ENCODE measurements at regions not wholly inside any gene's neighbourhood (a gene's known extent, or its start where the extent isn't known, plus 50 kb on each side); places are given as distances from the start of the nearest gene placed in this dataset.
"Not testable (repeated sequence)": the region's sequence is repeated elsewhere in the genome, so short reads cannot be mapped to it uniquely, and the experiment has no call there.

DNA sequence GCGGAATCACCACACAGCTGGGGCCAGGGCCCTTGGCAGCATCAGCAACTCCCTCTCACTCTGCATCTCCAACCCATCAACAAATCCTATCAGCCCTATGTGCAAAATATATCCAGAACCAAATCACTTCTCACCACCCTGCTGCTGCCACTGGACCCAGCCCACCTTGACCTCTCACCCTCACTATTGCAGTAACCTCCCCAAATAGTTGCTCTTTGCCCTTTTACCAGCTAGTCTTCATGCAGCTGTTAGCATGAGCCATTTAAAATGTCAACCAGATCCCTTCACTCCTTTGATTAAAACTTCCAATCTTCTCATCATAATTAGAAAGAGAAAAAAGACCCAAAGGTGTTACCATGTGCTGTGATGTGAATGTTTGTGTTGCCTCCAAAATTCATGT lies 155.7 kb upstream of the IRF2BP2 start:
- no peak for DNase-seq (ENCODE audit: low read depth, low spot score)

DNA sequence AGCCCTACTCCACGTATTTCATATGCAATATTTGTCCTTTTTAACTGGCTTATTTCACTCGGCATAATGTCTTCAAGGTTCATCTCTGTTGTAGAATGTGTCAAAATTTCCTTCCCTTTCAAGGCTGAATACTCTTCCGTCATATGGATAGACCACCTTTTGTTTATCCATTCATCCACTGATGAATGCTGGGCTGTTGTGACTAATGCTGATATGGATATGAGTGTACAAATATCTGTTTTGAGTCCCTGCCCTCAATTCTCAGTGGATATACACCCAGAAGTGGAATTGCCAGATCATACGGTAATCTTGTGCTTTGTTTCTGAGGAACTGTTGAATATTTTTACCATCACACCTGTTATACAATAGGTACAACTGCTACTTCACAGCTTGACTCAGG lies 155.2 kb upstream of the IRF2BP2 start:
- DNase-seq (ENCODE audit: low read depth, low spot score), result no peak

DNA sequence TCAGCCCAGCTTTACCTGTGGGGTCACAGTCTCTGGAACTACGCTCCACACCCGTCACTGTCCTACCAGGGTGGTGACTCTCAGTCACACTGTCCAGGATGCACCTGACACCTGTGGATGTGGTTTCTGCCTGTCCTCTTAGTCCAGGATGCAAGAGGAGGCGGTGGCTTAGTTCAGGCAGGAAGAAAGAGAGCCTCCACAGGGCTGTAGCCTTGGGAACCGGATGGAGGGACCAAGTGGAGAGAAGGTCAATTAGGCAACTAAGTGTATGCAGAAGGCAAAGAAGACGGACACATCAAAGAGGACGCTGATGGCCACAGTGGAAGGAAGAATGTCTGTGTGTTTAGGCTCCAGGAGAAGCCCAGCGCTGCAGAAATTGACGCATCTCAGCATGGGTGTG lies 153.9 kb upstream of the IRF2BP2 start:
- no peak for DNase-seq (ENCODE audit: low read depth, low spot score)

DNA sequence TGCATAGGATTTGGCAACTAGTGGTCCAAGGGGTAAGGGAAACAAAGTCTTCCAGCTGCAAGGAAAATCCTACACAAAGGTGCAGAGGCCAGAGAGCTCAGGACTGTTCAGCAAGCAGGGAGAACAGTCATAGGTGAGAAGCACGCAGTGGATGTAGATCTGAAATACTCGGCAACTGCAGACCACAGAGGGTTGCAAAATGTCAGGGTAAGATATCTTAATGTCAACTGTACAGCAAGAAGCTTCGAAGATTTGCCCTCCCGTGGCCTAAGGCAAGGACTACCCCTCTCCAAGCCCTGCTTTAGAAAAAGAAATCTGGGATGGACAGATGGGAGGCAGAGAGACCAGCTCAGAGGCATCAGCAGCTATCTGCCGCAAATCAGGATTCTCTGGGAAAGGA lies 153.4 kb upstream of the IRF2BP2 start:
- DNase-seq (ENCODE audit: low read depth, low spot score), result no peak

DNA sequence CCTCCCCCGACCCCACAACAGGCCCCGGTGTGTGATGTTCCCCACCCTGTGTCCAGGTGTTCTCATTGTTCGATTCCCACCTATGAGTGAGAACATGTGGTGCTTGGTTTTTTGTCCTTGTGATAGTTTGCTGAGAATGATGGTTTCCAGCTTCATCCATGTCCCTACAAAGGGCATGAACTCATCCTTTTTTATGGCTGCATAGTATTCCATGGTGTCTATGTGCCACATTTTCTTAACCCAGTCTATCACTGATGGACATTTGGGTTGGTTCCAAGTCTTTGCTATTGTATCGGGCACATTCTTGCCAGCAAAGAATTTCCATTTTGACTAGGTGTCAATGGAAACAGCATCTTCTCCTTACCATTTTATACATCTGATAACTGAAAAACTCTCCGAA lies 152.1 kb upstream of the IRF2BP2 start:
- not testable (repeated sequence) for DNase-seq (ENCODE audit: low read depth, low spot score)

DNA sequence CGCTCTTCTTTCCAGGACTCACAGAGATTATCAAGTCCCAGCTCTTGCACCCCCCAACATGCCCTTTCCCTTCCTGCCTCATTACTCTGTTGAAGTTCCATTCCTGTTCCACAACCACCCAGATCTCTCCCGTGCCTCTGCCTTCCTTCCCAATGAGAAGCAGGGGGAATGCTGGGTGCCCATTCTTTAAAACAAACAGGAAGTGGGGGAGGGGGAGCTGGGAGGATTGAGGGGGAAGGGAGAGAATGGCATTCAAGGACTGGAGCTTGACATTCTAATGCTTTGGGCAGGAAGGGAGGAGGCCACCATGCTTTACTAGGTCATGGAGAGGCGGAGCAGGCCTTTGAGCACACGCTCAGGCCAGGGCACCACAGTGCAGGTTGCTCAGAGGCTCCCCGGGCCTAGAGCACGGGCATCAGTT lies 150.3 kb upstream of the IRF2BP2 start:
- DNase-seq (ENCODE audit: low read depth, low spot score), result no peak

DNA sequence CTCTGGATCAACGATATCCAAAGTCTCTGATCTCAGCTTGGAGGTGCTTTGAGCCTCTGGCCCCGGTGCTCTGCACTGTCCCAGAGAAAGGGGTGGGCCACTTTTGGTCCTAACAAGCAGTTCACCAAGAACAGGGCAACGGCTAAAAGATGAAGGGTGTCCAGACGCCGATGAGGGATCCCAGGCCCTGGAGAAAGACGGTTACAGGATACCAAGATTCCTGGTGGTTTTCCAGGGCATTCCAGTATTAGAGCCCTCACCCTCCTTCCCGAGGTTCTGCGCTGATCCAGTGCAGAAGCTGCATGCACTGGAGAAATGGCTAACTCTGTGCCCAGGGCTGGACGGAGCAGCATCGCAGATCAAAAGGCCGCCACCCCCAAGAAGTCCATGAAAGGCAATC lies 149.9 kb upstream of the IRF2BP2 start:
- no peak for DNase-seq (ENCODE audit: low read depth, low spot score)

DNA sequence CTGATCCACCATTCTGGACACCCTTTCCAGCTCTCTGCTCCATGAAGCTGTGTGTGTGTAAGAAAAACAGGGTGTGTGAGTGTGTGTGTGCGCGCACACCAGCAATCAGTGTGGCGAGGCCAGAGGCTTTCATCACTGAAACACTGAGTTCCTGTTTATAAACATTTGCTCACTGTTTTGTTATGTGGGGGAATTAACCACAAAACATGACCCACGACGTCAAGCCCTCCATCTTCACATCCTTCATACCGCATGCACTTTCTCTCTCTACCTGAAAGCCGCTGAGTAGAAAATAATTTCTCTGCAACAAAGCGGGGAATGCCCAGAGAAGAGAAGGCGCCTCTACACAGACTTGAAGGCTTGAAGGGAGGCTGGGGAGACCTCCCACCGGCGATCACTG lies 148.9 kb upstream of the IRF2BP2 start:
- no peak for DNase-seq (ENCODE audit: low read depth, low spot score)

DNA sequence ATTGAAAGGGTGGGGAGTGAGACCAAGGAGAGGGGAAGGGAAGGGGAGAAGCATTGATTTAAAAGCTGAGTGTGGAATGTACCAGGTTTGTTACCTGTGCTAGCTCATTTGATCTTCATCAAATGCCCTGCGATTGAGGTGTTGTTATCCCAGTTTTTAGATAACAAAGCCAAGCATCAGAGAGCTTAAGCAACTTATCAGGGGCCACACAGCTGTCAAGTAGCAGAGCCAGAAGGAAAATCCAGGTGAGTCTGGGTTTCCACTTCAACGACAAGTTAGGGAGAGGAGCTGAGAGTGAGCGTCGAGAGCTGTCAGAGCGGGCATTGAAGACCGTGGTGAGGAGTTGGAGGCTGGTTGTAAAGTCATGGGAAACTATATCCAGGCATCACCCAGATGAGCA lies 146.9 kb upstream of the IRF2BP2 start:
- no peak for DNase-seq (ENCODE audit: low read depth, low spot score)

DNA sequence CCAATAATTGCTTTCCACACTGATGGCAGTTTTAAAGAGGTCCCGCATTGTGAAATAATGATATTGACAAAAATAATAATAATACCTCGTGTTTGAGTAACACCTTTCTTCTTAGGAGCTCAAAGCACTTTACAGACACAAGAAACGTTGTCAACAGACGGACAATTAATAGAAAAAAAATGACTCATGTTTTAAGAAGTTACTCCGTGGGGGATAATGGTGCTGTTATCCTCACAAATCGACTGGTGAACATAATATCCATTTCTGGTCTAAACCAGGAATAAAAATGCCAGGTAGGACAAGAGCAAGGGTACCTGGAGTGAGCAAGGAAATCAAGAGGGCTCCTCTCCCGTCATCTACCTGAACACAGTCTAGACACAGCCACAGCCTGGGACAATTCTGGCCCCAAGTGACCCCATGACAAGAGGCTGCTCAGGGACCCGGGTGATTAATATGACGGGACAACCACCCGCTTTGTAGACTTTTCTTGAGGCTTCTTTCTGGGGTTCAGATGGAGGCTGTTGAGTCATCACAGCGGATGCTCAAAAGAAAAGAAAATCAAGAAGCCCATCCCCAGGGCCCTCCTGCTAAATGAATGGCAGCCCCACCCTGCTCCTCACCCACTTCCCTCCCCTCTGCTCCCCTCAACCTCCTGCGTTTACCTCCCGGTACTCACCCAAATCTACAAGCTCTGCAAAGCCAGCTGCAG lies 146.2 kb upstream of the IRF2BP2 start:
- DNase-seq (ENCODE audit: low read depth, low spot score), result no peak

DNA sequence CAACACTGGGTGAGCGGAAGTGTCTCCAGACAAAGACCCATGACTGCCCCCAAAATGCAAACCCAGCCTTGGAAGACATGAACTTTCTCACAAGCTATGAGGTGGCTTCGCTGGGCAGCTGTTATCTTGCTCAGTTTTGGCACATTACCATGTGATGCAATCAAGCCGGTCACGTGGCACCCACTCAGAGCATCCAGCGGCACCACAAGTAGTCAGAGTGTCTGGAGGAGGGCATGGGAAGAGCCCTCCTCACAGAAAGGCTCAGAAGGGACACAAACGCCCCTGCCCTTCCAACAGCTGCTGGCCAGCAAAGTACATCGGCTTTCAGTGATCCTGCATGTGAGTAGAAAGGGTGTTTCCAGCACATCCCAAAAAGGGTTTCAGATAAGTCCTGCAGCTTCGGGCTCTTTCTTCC lies 145.5 kb upstream of the IRF2BP2 start:
- no peak for DNase-seq (ENCODE audit: low read depth, low spot score)

DNA sequence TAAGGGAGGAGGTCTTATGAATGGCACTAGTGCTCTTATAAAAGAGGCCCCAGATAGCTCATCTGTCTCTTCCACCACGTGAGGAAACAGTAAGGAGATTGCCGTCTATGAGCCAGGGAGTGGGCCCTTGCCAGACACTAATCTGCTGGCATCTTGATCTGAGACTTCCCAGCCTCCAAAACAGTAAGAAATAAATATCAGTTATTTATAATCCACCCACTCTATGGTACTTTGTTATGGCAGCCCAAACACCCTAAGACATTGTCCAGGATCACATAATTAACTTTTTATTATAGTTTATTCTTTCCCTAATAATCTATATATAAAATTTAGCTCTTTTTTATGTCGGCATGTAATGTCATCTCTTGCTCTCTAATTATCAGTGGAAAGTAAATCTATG lies 144.0 kb upstream of the IRF2BP2 start:
- no peak for DNase-seq (ENCODE audit: low read depth, low spot score)

DNA sequence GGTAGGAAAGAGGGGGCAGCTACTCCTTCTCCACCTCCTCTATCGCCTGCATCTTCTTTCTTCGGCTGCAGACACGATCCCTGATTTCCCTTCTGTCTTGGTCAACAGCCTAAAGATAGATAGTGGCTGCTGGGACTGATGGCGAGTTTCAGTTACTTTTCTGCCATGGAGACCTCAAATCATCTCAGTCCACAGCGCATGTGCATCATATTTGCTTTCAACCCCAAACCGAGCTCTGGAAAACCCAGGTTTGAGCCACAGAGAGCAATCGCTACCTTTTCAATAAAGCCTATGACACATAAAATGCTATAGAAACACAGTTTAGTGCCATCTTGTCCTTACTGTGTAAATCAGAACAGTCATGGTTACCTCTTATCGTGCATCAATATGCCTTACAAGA lies 142.9 kb upstream of the IRF2BP2 start:
- no peak for DNase-seq (ENCODE audit: low read depth, low spot score)

DNA sequence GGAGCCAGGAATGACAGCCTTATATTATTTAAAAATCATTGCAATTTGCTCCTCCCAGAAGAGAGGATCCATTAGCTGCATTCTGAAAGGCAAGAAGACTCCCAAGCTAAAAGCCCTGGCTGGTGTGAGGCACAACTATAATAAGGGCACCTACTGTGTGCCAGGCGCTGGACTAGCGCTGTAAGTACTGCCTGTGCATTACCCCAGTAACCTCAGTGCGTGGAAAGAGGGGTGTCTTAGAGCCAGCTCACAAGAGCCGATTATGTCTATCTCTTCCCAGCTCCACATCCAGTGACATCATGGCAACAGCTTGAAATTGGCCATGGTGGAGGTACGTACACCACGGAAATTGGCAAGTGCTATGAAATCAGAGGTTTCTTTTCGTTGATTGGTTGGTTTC lies 141.7 kb upstream of the IRF2BP2 start:
- DNase-seq (ENCODE audit: low read depth, low spot score), result no peak

DNA sequence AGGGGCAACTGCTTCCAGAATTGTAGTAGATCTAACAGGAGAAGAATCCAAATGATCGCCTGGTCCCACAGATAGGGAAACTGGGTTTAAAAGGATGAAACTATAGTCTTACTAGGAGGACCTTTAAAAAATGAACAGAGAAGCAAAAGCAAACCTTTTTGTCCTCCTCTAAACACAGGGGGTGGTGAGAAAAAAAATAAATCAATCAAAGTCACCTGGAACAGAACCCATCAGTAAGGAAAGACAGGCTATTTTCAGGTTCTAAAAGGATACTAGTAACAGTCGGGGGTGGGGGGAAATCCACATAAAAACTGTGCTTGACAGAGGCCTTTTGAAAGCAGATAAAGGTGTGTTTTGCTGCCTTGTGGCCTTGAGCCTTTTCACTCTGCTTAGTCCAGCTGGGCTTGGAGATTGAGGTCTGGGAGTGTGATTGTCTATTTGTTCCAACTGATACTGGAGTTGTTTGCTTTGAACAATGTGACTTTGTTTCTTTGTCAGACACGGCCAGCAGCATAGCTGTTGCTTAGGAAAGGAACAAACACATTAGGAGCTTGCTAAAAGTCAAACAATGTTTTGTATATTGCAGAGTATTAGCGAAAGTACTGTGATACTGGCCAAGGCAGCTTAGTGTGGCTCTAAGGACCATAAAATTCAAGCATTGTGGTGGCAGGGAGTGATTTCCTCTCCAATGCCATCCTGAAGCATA lies 141.1 kb upstream of the IRF2BP2 start:
- no peak for DNase-seq (ENCODE audit: low read depth, low spot score)

DNA sequence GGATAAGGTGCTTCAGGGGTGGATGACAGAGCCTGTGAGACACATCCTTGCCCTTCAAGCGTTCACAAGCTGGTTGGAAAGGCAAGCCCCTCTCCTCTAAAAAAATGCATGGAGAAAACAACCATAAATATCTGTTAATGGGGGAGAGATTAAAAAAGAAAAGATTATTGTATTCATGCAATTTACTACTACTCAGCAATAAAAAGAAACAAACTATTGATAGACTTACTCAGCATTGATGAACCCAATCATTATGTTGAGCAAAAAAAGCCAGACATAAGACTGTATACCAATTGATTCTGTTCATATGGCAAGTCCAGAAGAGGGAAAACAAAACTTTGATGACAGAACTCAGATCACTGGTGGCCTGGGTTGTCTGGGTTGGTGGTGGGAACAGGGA lies 138.7 kb upstream of the IRF2BP2 start:
- DNase-seq (ENCODE audit: low read depth, low spot score), result no peak

DNA sequence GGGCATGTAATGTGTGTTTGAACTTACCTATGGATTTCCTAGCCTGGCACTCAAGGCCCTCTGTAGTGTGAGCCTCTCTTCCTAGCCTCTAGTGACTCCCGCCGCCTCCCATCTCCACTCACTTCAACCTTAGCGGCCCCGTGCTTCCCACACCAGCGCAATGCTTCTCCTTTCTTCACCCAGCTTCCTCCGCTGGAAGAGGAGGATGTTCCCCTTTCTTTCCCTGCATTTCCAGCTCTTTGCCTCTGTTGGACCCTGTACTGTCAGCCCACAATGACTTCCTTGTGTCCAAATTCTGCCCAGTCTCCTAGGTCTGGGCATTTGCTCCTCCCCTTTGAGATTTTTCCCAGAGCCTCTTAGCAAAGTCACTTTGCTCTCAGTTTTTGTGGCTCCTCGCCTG lies 138.1 kb upstream of the IRF2BP2 start:
- DNase-seq (ENCODE audit: low read depth, low spot score), result no peak

DNA sequence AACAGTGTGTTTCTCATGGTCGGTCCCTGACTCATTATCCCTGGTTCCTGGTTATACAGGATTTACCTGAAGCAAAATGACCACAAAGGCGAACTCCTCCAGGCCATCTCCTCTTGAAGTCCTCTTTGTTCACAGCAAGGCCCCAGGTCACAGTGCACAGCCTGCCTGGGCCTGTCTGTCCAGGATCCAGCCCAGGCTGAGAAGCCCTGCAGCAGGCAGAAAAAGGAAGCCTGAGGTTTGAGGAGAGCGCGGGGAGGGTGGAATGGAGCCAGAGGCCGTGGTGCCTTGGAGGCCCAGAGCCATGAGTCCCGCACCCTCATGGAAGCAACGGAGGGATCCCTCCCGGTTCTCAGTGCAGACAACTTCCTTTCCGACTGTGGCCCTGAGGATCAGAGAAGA lies 136.8 kb upstream of the IRF2BP2 start:
- peak; percentile 90 for DNase-seq (ENCODE audit: low read depth, low spot score)

DNA sequence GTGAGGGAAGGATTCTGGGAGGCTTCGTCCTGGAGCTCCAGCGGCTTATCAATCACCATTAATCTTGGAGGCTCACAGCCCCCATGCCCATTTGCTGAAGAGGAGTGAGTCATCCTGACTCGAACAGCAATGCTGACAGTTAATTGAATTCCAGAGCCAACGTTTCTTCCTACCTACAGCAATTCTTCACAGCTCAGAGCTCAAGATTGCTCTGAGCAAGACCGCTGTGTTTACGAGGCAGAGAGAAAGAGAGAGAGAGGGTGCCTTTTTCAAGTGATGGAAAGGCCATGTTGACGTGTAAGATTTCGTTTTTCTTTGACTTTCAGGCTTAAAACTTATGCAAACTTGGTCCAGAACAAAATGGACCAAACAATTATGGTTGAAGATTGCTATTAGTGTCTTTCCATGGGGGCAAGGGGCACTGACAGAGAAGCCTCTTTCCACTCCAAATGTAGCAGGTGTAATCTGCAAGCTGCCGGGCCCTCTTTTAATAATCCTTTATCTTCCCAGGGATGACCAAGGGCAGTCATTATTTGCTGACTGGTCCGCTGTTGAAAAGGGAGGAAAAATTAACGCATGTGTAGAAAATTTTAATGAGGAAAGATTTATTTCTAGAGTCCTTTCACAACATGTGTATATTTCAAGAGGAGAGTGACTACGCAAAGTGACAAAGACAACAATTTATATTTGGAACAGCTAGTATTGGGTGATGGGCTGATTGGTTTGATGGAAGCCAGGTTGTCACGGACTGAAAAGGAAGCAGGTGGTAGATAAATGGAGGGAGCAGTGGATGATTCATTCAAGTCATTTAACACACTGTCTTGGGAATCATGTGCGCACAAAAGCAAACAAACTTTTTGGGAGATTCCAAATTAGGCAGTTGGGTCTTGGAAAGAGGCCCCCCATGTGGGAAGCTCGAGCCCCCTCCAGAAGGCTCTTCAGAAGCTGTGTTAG lies 136.1 kb upstream of the IRF2BP2 start:
- peak; percentile 83 for DNase-seq (ENCODE audit: low read depth, low spot score)

DNA sequence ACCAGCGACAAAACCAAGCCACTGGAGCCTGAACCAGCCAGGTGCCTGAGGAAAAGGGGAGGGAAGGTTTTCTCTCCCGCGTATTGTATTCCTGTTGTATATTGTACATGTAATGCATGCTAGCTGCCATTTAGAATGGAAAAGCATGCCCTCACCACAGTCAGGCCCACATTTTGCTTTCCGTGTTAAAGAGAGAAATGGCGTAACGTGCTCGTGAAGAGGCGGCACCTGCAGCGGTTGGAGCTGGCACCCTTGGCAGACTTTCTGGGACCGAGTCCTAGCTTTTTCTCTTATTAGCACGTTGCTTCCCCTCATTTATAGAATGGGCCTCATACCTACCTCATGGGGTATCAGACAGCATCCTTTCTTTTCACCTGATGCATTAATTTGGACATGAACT lies 135.3 kb upstream of the IRF2BP2 start:
- DNase-seq (ENCODE audit: low read depth, low spot score), result no peak

DNA sequence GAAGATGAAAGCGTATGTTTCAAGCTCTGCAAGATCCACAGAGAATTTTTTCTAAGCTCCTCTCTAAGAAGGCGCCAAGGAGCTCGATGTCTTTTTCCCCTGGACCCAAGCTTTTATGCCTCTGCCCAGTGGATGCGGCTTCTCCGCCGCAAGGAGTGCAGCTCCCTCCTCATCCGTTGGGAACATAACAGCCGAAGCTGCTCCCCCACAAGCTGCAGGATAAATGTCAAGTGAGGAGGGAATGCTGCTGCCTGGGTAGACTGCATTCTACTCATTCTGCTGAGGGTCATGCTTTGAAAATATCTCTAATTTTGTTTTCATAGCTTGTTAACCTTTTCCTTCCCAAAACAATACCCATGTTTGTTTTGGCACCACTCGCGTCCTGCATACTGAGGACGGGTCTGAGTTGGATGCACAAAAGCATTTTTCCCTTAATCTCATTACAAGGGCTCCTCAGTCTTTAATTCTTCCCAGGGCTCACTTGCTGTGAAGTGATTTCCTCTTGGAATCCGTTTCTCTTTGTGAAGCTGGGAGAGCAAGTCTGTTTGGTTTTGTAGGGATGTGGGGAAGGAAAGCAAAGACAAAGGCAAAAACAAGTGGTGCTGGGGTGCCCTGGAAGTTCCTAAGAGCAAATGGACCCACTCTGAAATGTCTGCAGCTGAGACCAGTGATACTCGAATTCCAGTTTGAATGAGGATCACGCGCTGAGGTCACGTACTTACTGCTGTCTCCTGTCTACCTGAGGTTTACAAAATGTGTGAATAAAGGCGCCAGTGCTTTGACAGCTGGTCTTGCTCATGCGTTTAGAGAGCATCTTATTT lies 134.0 kb upstream of the IRF2BP2 start:
- DNase-seq (ENCODE audit: low read depth, low spot score), result peak; percentile 55

DNA sequence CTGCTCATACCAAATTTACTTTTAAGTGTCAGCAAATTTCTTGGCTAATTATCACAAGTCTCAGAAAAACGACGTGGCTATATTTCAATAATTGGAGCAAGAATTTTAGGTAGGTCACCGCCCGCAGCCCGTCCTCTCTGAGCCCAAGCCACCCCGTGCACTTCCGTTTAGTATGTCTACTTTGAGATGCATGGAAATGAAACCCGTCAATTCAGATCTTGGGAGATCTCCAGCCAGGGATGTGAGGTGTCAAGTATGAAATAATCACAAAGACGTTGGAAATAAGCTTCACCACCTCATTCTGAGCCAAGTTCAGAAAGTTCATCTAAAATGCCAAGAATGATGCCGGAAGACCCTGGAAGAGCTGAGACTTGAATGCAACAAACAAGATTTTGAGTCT lies 132.6 kb upstream of the IRF2BP2 start:
- no peak for DNase-seq (ENCODE audit: low read depth, low spot score)
